ENCODE measurements at regions not wholly inside any gene's neighbourhood (a gene's known extent, or its start where the extent isn't known, plus 50 kb on each side); places are given as distances from the start of the nearest gene placed in this dataset.
A peak's percentile ranks its signal among the peaks of the same experiment; 100 is the strongest.
"Not testable (repeated sequence)": the region's sequence is repeated elsewhere in the genome, so short reads cannot be mapped to it uniquely, and the experiment has no call there.

DNA sequence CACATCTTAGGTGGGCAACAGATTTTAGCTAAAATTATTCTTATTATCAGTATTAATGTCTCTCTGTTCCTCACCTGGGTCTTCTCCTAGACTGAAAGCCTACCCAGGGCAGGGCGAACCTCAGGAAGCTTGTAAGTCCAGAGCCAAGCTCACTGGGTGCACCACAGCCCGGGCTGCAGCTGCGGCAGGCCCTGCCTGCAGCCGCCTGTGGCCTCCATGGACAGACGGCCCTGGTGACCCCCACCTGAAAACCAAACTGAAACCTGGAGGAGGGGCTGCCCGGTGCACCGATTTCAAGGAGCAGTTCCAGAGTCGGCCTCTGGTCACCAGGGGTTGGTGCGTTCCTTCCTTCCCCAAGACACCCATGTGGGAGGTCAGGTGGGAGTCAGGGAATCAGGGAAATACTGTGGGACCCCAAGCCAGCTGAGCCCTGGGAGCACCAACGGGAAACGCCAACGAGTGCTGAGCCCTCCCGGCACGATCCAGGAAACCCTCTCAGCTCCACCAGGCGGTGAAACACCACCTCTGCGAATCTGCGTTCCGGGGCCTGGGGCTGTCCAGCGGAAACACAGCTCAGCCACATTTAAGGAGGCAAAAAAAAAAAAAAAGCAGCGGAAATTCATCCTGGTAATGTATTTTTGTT, 68.6 kb upstream of the PPP1R26 start:
- intact Hi-C loops (cut with DNase I): loop anchor here in 7 of 10 donors (2.0 to 10.0 kb wide), 5 partner anchors 69 to 716 kb away; partner anchors contain the start of gene OLFM1 (in 1 of the 7)
- no peak overlapping the region for H3K27ac ChIP-seq
- TF ChIP-seq, protein P1, sequence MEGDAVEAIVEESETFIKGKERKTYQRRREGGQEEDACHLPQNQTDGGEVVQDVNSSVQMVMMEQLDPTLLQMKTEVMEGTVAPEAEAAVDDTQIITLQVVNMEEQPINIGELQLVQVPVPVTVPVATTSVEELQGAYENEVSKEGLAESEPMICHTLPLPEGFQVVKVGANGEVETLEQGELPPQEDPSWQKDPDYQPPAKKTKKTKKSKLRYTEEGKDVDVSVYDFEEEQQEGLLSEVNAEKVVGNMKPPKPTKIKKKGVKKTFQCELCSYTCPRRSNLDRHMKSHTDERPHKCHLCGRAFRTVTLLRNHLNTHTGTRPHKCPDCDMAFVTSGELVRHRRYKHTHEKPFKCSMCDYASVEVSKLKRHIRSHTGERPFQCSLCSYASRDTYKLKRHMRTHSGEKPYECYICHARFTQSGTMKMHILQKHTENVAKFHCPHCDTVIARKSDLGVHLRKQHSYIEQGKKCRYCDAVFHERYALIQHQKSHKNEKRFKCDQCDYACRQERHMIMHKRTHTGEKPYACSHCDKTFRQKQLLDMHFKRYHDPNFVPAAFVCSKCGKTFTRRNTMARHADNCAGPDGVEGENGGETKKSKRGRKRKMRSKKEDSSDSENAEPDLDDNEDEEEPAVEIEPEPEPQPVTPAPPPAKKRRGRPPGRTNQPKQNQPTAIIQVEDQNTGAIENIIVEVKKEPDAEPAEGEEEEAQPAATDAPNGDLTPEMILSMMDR (IDR thresholded peaks at IDR 0.05): no peak
- no peak overlapping the region for H3K4me3 ChIP-seq
- 73 to 78% methylated on average over 20 of the region's 20 CpGs for WGBS, 2 donors
- DNase-seq (no peak), ATAC-seq (no peak)
- H3K4me1 ChIP-seq: peaks cover 0 to 5% (median 0%) of the 10 kb centered on the region in 9 donors
- H3K36me3 ChIP-seq: no peaks in the 10 kb centered on the region
- H3K27me3 ChIP-seq: peaks cover 3 to 57% (median 44%) of the 10 kb centered on the region in 7 donors
- peaks cover 0 to 8% (median 0%) of the 10 kb centered on the region in 11 donors for H3K9me3 ChIP-seq

DNA sequence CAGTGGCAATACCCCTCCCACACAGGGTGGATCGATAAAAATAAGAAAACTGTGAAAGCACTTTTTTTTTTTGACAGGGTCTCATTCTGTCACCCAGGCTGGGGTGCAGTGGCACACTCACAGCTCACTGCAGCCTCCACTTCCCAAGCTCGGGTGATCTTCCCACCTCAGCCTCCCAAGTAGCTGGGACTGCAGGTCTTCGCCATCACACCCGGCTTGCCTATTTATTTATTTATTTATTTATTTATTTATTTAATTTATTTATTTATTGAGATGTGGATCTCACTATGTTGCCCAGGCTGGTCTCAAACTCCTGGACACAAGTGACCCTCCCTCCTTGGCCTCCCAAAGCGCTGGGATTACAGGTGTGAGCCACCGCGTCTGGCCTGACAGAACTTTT, 68.0 kb upstream of the PPP1R26 start:
- not testable (repeated sequence) for H3K4me3 ChIP-seq, H3K9me3 ChIP-seq, H3K4me1 ChIP-seq, DNase-seq, H3K27ac ChIP-seq, H3K36me3 ChIP-seq, ATAC-seq
- 93 to 95% methylated on average over 7 of the region's 7 CpGs for WGBS, 2 donors
- peaks cover 3 to 54% (median 43%) of the 10 kb centered on the region in 7 donors for H3K27me3 ChIP-seq
- intact Hi-C loops (cut with DNase I): loop anchor here (1.0 to 10.0 kb wide), 7 partner anchors 69 to 717 kb away; partner anchors contain the start of gene OLFM1 (in 3 of the 10)

DNA sequence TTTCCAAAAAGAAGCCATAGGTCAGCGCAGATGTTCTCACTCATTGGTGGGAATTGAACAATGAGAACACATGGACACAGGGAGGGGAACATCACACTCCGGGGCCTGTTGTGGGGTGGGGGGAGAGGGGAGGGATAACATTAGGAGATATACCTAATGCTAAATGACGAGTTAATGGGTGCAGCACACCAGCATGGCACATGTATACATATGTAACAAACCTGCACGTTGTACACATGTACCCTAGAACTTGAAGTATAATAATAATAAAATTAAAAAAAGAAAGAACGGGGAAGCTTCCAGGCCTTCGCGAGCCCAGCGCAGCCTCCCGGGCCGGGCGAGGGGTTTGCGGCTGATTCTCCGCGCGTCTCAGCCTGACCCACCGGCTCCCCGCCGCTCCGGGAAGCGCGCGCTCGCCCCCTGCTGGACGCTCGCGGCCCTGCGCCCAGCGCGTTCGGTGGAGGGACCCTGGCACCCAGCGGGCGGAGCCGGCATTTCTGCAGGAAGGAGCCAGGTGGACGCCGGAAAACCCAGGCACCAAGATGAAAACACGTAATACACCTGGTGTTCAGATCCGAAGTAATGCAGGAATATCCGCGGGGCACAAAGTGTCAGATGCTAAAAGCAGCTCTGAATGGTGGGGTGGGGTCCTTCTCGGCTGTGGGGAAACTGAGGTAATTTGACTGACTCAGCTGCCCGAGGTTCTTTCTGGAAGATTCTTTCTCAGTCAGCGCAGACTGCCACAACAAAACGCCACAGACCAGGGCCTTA, 67.1 kb upstream of the PPP1R26 start:
- peak; percentile 32 to 76 for DNase-seq
- ATAC-seq: peak; percentile 84 to 95 (median 90)
- TF ChIP-seq, protein P1 (IDR thresholded peaks at IDR 0.05): peak; percentile 99 to 100 (median 99)
- not testable (repeated sequence) for H3K9me3 ChIP-seq, H3K36me3 ChIP-seq, H3K4me1 ChIP-seq, H3K4me3 ChIP-seq, H3K27ac ChIP-seq
- 10 to 11% methylated on average over 43 of the region's 43 CpGs for WGBS, 2 donors
- peaks cover 3 to 56% (median 38%) of the 10 kb centered on the region in 7 donors for H3K27me3 ChIP-seq
- intact Hi-C loops (cut with DNase I): loop anchor here (1.0 to 10.0 kb wide), 8 partner anchors 70 to 718 kb away; partner anchors contain the start of gene OLFM1 (in 2 of the 10)

DNA sequence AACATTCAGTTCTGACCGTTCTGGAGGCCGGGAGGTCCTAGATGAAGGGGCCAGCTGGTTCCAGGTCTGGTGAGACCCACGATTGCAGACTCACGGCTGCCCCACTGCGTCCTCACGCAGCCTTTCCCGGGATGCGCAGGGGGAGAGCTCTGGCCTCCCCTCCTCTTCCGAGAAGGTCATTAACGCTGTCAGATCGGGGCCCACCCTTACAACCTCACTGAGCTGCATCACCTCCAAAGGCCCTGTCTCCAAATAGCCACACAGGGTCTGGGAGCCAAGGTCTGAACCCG, 66.6 kb upstream of the PPP1R26 start:
- no peaks in the 10 kb centered on the region for H3K36me3 ChIP-seq
- peaks cover 0 to 5% (median 0%) of the 10 kb centered on the region in 9 donors for H3K4me1 ChIP-seq
- intact Hi-C loops (cut with DNase I): loop anchor here in 8 of 10 donors (1.0 to 10.0 kb wide), 7 partner anchors 71 to 718 kb away; partner anchors contain the start of gene OLFM1 (in 2 of the 8)
- no peak for DNase-seq
- 71 to 75% methylated on average over 12 of the region's 12 CpGs for WGBS, 2 donors
- ATAC-seq: no peak
- H3K27me3 ChIP-seq: peaks cover 3 to 59% (median 36%) of the 10 kb centered on the region in 7 donors
- TF ChIP-seq, protein P1 (IDR thresholded peaks at IDR 0.05): no peak
- no peak overlapping the region for H3K4me3 ChIP-seq
- peaks cover 0 to under 1% (median 0%) of the 10 kb centered on the region in 11 donors for H3K9me3 ChIP-seq
- no peak overlapping the region for H3K27ac ChIP-seq

Measured in heart right ventricle (tissue), 16 donors.